Body of pancreas (tissue), 4 donors: ENCODE measurements at regions not wholly inside any gene's neighbourhood (a gene's known extent, or its start where the extent isn't known, plus 50 kb on each side); places are given as distances from the start of the nearest gene placed in this dataset.

Experiments
- POLR2A ChIP-seq, 3 donors: fragments of 450-650 bp; IDR thresholded peaks; one replicate each; pipeline ENCODE4 v1.6.1; 2016; ENCODE audit warnings: antibody characterized with exemption in 3 of 3, mild to moderate bottlenecking in 2 of 3
- TF ChIP-seq, protein P1 (sequence below), 7 experiments: fragments of 450-650 bp in 4 of 7; fragments of 200-600 bp in 3 of 7; sonication (generic) in 3 of 7; IDR thresholded peaks; one replicate each; pipeline ENCODE4 v1.5.1; 2016 to 2019; ENCODE audit warnings: antibody characterized with exemption in 7 of 7

DNA sequence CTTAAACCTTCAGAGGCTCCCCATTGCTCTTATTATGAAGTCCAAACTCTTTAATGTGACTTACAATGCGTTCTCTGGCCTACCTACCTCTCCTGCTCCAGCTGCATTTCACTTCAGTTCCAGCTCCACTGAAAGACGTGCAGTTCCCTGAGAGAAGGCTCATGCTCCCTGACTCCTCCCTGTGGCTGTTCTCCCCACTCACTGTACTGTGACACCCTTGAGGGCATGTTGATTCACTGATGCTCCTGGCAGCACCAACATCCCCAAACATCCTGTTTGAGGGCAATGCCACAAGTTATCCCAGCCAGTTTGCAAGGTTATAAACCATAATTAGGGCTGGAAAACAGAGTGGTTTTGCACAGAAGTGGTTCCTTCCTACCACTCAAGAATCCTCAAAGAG lies 111.2 kb downstream of the LSM5 start:
- TF ChIP-seq, protein P1, sequence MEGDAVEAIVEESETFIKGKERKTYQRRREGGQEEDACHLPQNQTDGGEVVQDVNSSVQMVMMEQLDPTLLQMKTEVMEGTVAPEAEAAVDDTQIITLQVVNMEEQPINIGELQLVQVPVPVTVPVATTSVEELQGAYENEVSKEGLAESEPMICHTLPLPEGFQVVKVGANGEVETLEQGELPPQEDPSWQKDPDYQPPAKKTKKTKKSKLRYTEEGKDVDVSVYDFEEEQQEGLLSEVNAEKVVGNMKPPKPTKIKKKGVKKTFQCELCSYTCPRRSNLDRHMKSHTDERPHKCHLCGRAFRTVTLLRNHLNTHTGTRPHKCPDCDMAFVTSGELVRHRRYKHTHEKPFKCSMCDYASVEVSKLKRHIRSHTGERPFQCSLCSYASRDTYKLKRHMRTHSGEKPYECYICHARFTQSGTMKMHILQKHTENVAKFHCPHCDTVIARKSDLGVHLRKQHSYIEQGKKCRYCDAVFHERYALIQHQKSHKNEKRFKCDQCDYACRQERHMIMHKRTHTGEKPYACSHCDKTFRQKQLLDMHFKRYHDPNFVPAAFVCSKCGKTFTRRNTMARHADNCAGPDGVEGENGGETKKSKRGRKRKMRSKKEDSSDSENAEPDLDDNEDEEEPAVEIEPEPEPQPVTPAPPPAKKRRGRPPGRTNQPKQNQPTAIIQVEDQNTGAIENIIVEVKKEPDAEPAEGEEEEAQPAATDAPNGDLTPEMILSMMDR (IDR thresholded peaks at IDR 0.05), result no peak
- no peak for TF ChIP-seq POLR2A (IDR thresholded peaks at IDR 0.05)
